ENCODE measurements at regions not wholly inside any gene's neighbourhood (a gene's known extent, or its start where the extent isn't known, plus 50 kb on each side); places are given as distances from the start of the nearest gene placed in this dataset.

- no peak for DNase-seq
Measured at GRCh38 chr2:126510960-126511359, 145.0 kb upstream of the GYPC start.

- no peak for DNase-seq
Measured at GRCh38 chr2:126512026-126512425, 143.9 kb upstream of the GYPC start.

GRCh38 chr2:126513033-126513432 is 142.9 kb upstream of the GYPC start:
- no peak for DNase-seq

DNA sequence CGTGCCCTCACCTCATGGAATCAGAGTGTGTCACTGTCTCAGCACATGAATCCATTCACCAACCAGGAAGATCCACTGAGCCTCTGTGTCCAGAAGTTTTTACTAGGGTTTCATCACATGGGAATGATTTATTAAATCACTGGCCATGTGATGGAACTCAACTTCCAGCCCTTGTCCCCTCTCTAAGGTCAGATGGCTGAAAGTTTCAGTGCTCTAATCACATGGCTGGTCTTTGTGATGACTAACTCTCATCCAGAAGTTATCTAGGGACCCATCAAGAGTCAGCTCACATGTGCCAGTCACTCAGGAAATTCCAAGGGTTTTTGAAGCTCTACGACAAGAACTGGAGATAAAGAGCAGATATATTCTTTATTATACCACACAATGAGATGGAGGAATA is 140.5 kb upstream of the GYPC start:
- no peak for DNase-seq

- DNase-seq = peak; percentile 4
Measured at GRCh38 chr2:126518196-126518595, 137.8 kb upstream of the GYPC start.

DNA sequence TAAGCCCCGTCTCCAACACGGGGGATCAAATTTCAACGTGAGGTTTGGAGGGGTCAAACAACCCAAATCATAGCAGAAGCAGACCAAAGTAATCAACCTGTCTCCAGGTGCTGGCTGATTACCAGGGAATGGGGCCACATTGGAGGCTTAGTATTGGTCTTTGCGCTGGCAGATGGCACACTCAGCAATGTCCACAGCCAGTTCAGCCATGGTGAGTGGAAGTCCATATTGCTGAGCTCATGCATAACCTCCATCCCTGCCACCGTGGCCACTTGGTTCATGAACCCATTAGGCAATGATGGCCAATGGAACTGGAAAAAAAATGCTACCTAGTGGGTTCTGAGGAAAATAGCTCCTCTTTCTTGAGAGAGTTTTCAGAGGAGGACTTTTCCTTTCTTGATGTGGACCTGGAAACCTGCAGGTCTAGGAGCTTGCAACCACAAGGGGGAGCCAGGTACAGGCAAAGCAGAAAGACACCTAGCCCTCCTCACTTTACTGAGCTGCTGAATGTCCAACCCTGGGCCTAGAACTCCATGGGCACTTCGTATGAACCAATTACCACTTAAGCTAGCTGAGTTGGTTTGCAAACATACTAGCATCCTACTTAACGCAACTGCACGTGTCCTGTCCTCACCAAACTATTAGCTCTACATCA is 128.0 kb upstream of the GYPC start:
- DNase-seq = no peak

- DNase-seq = no peak
Measured at GRCh38 chr2:126531029-126531428, 124.9 kb upstream of the GYPC start.

DNA sequence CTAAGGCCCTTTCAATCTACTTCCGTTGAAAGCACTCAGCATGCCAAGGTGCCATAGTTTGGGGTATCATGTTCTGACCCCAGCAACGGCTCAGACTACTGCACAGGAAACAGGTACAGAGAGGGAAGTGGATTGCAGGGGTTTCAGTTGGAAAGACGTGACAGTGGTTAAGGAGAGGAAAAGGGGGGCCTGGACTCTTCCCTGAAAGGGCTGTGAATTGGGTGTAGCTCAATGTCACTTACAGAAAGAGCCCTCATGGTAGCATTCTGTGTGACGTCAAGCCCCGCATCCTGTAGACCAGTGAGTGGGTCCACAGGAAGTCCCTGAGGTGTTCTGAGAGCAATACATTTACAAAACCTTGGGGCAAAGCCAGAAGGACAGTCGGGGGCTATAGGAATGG is 121.5 kb upstream of the GYPC start:
- no peak for DNase-seq

DNA sequence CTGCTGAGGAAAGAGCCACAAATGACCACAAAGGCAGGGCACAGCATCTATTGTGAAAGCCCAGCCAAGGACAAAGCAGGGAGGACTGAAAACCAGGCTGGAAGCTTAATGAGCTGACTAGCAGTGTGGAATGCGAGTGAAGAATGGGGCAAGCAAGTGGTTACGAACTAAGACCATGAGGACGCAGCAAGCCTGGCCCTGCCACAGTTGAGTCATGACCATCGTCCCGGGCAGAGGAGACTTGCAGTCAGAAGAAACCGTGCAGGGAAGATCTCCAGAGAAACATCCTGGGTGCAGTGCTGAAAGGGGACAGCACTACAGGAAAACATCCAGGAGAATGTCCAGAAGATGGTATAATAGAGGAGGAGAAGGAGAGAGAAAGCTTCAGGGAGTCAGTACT is 120.5 kb upstream of the GYPC start:
- no peak for DNase-seq

DNA sequence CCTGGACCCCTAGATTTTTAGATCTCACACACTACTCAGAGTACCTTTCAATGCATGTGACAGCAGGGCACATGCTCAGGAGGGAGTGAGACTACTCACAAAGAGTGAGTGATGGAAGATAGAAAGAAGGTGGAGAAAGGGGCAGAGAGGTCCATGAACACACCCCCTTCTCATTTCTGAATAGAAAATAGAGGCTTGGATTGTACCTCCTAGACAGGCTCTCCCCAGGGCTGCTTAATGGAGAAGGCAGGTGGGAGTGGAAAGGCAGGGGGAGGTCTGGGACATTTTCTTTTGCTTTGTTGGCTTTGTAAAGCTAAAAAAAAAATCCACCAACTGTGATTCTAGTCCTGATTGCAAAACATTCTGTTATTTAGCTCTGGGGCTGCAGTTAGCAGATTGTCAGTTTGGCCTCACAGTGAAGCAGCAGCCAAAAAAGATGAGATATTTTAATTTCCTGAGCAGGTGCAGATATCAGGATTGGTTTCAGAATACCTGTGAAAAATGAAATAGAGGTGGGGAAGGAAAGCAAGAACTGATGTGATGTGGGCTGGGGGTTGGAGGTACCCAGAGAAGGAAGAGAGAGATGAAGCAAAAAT is 119.3 kb upstream of the GYPC start:
- DNase-seq = no peak

GRCh38 chr2:126539101-126539500 is 116.9 kb upstream of the GYPC start:
- no peak for DNase-seq

GRCh38 chr2:126542247-126542646 is 113.7 kb upstream of the GYPC start:
- DNase-seq = no peak

GRCh38 chr2:126543081-126543480 is 112.9 kb upstream of the GYPC start:
- DNase-seq = no peak

- DNase-seq = no peak
Measured at GRCh38 chr2:126558029-126558428, 97.9 kb upstream of the GYPC start.

GRCh38 chr2:126568734-126569133 is 87.2 kb upstream of the GYPC start:
- no peak for DNase-seq

- DNase-seq = no peak
Measured at GRCh38 chr2:126571403-126571802, 84.6 kb upstream of the GYPC start.

GRCh38 chr2:126575631-126576030 is 80.3 kb upstream of the GYPC start:
- no peak for DNase-seq

DNA sequence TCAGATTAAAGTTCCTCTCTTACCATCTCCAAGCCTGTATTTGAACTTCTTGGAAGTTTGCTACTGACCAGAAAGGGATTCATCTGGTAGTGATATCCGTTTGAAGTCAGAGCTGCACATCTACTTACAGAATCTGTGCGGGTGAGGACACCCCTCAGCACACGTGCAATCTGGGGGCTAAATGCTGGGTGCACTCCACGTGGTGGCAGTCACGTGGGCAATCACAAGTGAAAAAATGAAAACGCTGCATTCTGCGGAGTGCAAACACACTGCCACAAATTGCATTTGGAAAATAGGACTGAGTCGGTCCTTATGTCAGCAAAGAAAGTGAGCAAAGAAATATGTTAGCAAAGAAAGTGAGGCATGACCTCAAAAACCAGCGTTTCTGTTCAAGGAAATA is 76.1 kb upstream of the GYPC start:
- DNase-seq = no peak

GRCh38 chr2:126586317-126586716 is 69.6 kb upstream of the GYPC start:
- no peak for DNase-seq

DNA sequence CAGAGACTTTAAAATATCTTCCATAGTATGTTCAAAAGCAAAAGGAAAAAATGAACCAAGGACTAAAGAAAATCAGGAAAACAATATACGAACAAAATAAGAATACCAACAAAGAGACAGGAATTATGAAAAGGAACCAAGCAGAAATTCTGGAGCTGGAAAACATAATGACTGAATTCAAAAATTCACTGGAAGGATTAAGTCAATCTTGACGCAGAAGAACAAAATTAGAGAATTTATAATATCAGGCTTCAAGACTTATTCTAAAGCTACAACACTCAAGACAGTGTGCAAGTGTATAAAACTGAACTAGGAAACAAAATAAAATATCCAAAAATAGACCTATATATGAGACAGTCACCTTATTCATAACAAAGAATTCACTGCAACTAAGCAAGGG is 56.9 kb upstream of the GYPC start:
- DNase-seq = no peak

DNA sequence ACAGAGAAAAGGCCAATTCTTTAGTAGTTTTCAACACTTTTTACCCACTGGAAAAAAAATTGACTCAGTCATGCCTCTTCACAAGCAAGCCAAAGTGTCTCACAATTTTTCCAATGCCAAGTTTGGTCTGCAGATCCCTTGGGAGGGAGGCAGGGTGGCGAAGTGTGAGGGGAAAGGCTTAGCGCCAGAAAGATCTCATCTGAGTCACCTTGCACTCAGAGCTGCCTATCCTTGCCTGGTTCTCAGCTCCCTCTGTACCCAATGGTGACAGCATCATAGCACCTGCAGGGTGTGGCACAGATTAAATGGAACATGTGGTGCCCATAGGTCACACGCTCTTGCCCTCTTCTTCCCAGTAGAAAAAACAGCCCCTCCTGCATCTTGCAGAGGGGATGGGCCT is 55.2 kb upstream of the GYPC start:
- no peak for DNase-seq

DNA sequence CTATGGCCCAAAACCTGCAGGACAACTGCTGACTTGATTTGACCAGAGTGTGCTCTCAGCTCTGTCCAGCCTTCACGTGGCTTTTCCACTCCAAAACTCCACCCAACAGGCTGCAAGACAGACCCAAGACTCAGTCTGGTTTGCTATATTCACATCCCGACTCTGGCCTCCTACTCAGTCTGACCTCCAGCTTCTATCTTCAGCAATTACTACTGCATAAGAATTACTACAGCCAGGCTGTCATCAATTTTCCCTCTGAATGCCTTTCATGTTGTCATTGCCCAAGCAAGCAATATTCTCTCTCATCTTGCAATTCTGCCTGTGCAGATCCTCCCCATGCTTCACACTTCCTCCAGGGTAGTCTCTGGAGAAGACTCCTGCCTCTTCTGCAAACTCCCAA is 53.6 kb upstream of the GYPC start:
- no peak for DNase-seq

Measured in occipital lobe (tissue), 1 donor.